ENCODE measurements at regions not wholly inside any gene's neighbourhood (a gene's known extent, or its start where the extent isn't known, plus 50 kb on each side); places are given as distances from the start of the nearest gene placed in this dataset.
"Not testable (repeated sequence)": the region's sequence is repeated elsewhere in the genome, so short reads cannot be mapped to it uniquely, and the experiment has no call there.

- peak; percentile 83 to 86 for ATAC-seq
- no peaks in the 10 kb centered on the region for H3K36me3 Mint-ChIP-seq (ENCODE audit: insufficient read depth)
- peak; percentile 51 for DNase-seq
- no peaks in the 10 kb centered on the region for H3K9me3 Mint-ChIP-seq
- H3K27me3 Mint-ChIP-seq (ENCODE audit: low read depth), result peaks cover 21% of the 10 kb centered on the region
- H3K4me3 Mint-ChIP-seq, result no peak overlapping the region
- peaks cover 9% of the 10 kb centered on the region for H3K4me1 Mint-ChIP-seq (ENCODE audit: low read depth)
Measured at GRCh38 chr15:70584838-70585706, 178.3 kb downstream of the UACA start.

GRCh38 chr15:70584441-70584837 lies 178.9 kb downstream of the UACA start:
- H3K36me3 Mint-ChIP-seq (ENCODE audit: insufficient read depth), result no peaks in the 10 kb centered on the region
- peaks cover 9% of the 10 kb centered on the region for H3K4me1 Mint-ChIP-seq (ENCODE audit: low read depth)
- DNase-seq (no peak), ATAC-seq (no peak)
- peaks cover 21% of the 10 kb centered on the region for H3K27me3 Mint-ChIP-seq (ENCODE audit: low read depth)
- no peaks in the 10 kb centered on the region for H3K9me3 Mint-ChIP-seq
- no peak overlapping the region for H3K4me3 Mint-ChIP-seq

GRCh38 chr15:70583006-70583405 lies 180.4 kb downstream of the UACA start:
- no peak for ATAC-seq

GRCh38 chr15:70582143-70582945 lies 181.0 kb downstream of the UACA start:
- Mint-ChIP-seq H3K36me3 (ENCODE audit: insufficient read depth) (no peaks in the 10 kb centered on the region), H3K9me3 (no peaks in the 10 kb centered on the region), H3K4me1 (ENCODE audit: low read depth) (peaks cover 9% of the 10 kb centered on the region), H3K27me3 (ENCODE audit: low read depth) (peaks cover 16% of the 10 kb centered on the region), H3K4me3 (no peak overlapping the region)
- ATAC-seq, result no peak
- DNase-seq, result no peak

More at GRCh38 chr15:70583006-70583405, 180.4 kb downstream of the UACA start:
- Mint-ChIP-seq H3K9me3 (no peaks in the 10 kb centered on the region), H3K4me3 (no peak overlapping the region), H3K4me1 (ENCODE audit: low read depth) (peaks cover 9% of the 10 kb centered on the region), H3K36me3 (ENCODE audit: insufficient read depth) (no peaks in the 10 kb centered on the region), H3K27me3 (ENCODE audit: low read depth) (peaks cover 22% of the 10 kb centered on the region)
- DNase-seq, result no peak

GRCh38 chr15:70580958-70581357 lies 182.4 kb downstream of the UACA start:
- DNase-seq (no peak), ATAC-seq (no peak)
- no peaks in the 10 kb centered on the region for H3K36me3 Mint-ChIP-seq (ENCODE audit: insufficient read depth)
- H3K4me1 Mint-ChIP-seq (ENCODE audit: low read depth), result peaks cover 5% of the 10 kb centered on the region
- no peak overlapping the region for H3K4me3 Mint-ChIP-seq
- no peaks in the 10 kb centered on the region for H3K9me3 Mint-ChIP-seq
- H3K27me3 Mint-ChIP-seq (ENCODE audit: low read depth), result peaks cover 11% of the 10 kb centered on the region

- H3K4me1 Mint-ChIP-seq (ENCODE audit: low read depth), result peaks cover 1% of the 10 kb centered on the region
- no peaks in the 10 kb centered on the region for H3K36me3 Mint-ChIP-seq (ENCODE audit: insufficient read depth)
- H3K4me3 Mint-ChIP-seq, result no peak overlapping the region
- no peak for ATAC-seq
- H3K27me3 Mint-ChIP-seq (ENCODE audit: low read depth), result peaks cover 7% of the 10 kb centered on the region
- no peak for DNase-seq
- no peaks in the 10 kb centered on the region for H3K9me3 Mint-ChIP-seq
Measured at GRCh38 chr15:70580286-70580685, 183.1 kb downstream of the UACA start.

- H3K4me1 Mint-ChIP-seq (ENCODE audit: low read depth), result peaks cover 1% of the 10 kb centered on the region
- H3K36me3 Mint-ChIP-seq (ENCODE audit: insufficient read depth), result no peaks in the 10 kb centered on the region
- H3K4me3 Mint-ChIP-seq, result no peak overlapping the region
- H3K27me3 Mint-ChIP-seq (ENCODE audit: low read depth), result peaks cover 7% of the 10 kb centered on the region
- H3K9me3 Mint-ChIP-seq, result no peaks in the 10 kb centered on the region
- DNase-seq, result no peak
- no peak for ATAC-seq
Measured at GRCh38 chr15:70579766-70580165, 183.6 kb downstream of the UACA start.

- no peaks in the 10 kb centered on the region for H3K4me1 Mint-ChIP-seq (ENCODE audit: low read depth)
- ATAC-seq (no peak), DNase-seq (no peak)
- H3K4me3 Mint-ChIP-seq, result no peak overlapping the region
- H3K27me3 Mint-ChIP-seq (ENCODE audit: low read depth), result peaks cover 4% of the 10 kb centered on the region
- no peaks in the 10 kb centered on the region for H3K9me3 Mint-ChIP-seq
- no peaks in the 10 kb centered on the region for H3K36me3 Mint-ChIP-seq (ENCODE audit: insufficient read depth)
Measured at GRCh38 chr15:70578196-70578595, 185.2 kb downstream of the UACA start.

- ATAC-seq (no peak), DNase-seq (no peak)
- no peak overlapping the region for H3K4me3 Mint-ChIP-seq
- peaks cover 4% of the 10 kb centered on the region for H3K27me3 Mint-ChIP-seq (ENCODE audit: low read depth)
- no peaks in the 10 kb centered on the region for H3K36me3 Mint-ChIP-seq (ENCODE audit: insufficient read depth)
- no peaks in the 10 kb centered on the region for H3K9me3 Mint-ChIP-seq
- H3K4me1 Mint-ChIP-seq (ENCODE audit: low read depth), result no peaks in the 10 kb centered on the region
Measured at GRCh38 chr15:70576696-70577095, 186.7 kb downstream of the UACA start.

GRCh38 chr15:70576276-70576675 lies 187.1 kb downstream of the UACA start:
- Mint-ChIP-seq H3K27me3 (ENCODE audit: low read depth) (peaks cover 4% of the 10 kb centered on the region), H3K36me3 (ENCODE audit: insufficient read depth) (no peaks in the 10 kb centered on the region), H3K4me1 (ENCODE audit: low read depth) (no peaks in the 10 kb centered on the region), H3K9me3 (no peaks in the 10 kb centered on the region), H3K4me3 (no peak overlapping the region)
- DNase-seq (no peak), ATAC-seq (no peak)

GRCh38 chr15:70575231-70576226 lies 187.8 kb downstream of the UACA start:
- peaks cover 4% of the 10 kb centered on the region for H3K27me3 Mint-ChIP-seq (ENCODE audit: low read depth)
- H3K9me3 Mint-ChIP-seq, result no peaks in the 10 kb centered on the region
- DNase-seq (no peak), ATAC-seq (no peak)
- no peaks in the 10 kb centered on the region for H3K36me3 Mint-ChIP-seq (ENCODE audit: insufficient read depth)
- no peak overlapping the region for H3K4me3 Mint-ChIP-seq
- H3K4me1 Mint-ChIP-seq (ENCODE audit: low read depth), result no peaks in the 10 kb centered on the region

- H3K36me3 Mint-ChIP-seq (ENCODE audit: insufficient read depth); H3K4me3 Mint-ChIP-seq; DNase-seq; H3K9me3 Mint-ChIP-seq; H3K27me3 Mint-ChIP-seq (ENCODE audit: low read depth); ATAC-seq; H3K4me1 Mint-ChIP-seq (ENCODE audit: low read depth): not testable (repeated sequence)
Measured at GRCh38 chr15:70574325-70574724, 189.0 kb downstream of the UACA start.

GRCh38 chr15:70573121-70573850 lies 190.1 kb downstream of the UACA start:
- no peak for DNase-seq
- ATAC-seq, result no peak
- peaks cover 5% of the 10 kb centered on the region for H3K4me1 Mint-ChIP-seq (ENCODE audit: low read depth)
- H3K36me3 Mint-ChIP-seq (ENCODE audit: insufficient read depth), result no peaks in the 10 kb centered on the region
- no peaks in the 10 kb centered on the region for H3K27me3 Mint-ChIP-seq (ENCODE audit: low read depth)
- H3K4me3 Mint-ChIP-seq, result no peak overlapping the region
- no peaks in the 10 kb centered on the region for H3K9me3 Mint-ChIP-seq

Measured in activated T-cell treated with anti-CD3 and anti-CD28 coated beads, Interleukin-2, amount 50 U/mL, for 4 hours (primary cell).